G401.6 (cell line): ENCODE measurements at regions not wholly inside any gene's neighbourhood (a gene's known extent, or its start where the extent isn't known, plus 50 kb on each side); places are given as distances from the start of the nearest gene placed in this dataset.

Experiments used
- FAIRE-seq: peaks from 2 replicates; lab custom pipeline; 2012; peaks lifted over from hg19 to GRCh38; lab: Jason Lieb, UNC

GRCh38 chr21:27688773-27689172, 721.9 kb upstream of the ADAMTS5 start:
- peak; percentile 37 for FAIRE-seq

- FAIRE-seq, result no peak
Measured at GRCh38 chr21:27683292-27683691, 716.4 kb upstream of the ADAMTS5 start.

GRCh38 chr21:27681841-27682240, 715.0 kb upstream of the ADAMTS5 start:
- FAIRE-seq, result no peak

GRCh38 chr21:27681038-27681437, 714.1 kb upstream of the ADAMTS5 start:
- FAIRE-seq, result no peak

- FAIRE-seq, result no peak
Measured at GRCh38 chr21:27680181-27680580, 713.3 kb upstream of the ADAMTS5 start.

- no peak for FAIRE-seq
Measured at GRCh38 chr21:27678511-27678910, 711.6 kb upstream of the ADAMTS5 start.

GRCh38 chr21:27677546-27677945, 710.7 kb upstream of the ADAMTS5 start:
- no peak for FAIRE-seq

- no peak for FAIRE-seq
Measured at GRCh38 chr21:27675306-27675705, 708.4 kb upstream of the ADAMTS5 start.

GRCh38 chr21:27674041-27674615, 707.2 kb upstream of the ADAMTS5 start:
- no peak for FAIRE-seq

GRCh38 chr21:27673581-27673980, 706.7 kb upstream of the ADAMTS5 start:
- no peak for FAIRE-seq

- no peak for FAIRE-seq
Measured at GRCh38 chr21:27671207-27671606, 704.3 kb upstream of the ADAMTS5 start.

- no peak for FAIRE-seq
Measured at GRCh38 chr21:27653481-27653880, 686.6 kb upstream of the ADAMTS5 start.

- no peak for FAIRE-seq
Measured at GRCh38 chr21:27649762-27650161, 682.9 kb upstream of the ADAMTS5 start.

GRCh38 chr21:27649323-27649722, 682.4 kb upstream of the ADAMTS5 start:
- no peak for FAIRE-seq

GRCh38 chr21:27648560-27648959, 681.7 kb upstream of the ADAMTS5 start:
- FAIRE-seq, result no peak

- FAIRE-seq, result no peak
Measured at GRCh38 chr21:27647921-27648320, 681.0 kb upstream of the ADAMTS5 start.

- no peak for FAIRE-seq
Measured at GRCh38 chr21:27647401-27647800, 680.5 kb upstream of the ADAMTS5 start.

- FAIRE-seq, result no peak
Measured at GRCh38 chr21:27646691-27647090, 679.8 kb upstream of the ADAMTS5 start.

- no peak for FAIRE-seq
Measured at GRCh38 chr21:27646056-27646455, 679.2 kb upstream of the ADAMTS5 start.

- FAIRE-seq, result no peak
Measured at GRCh38 chr21:27645285-27645684, 678.4 kb upstream of the ADAMTS5 start.

GRCh38 chr21:27643326-27643725, 676.4 kb upstream of the ADAMTS5 start:
- FAIRE-seq, result no peak

- FAIRE-seq, result no peak
Measured at GRCh38 chr21:27639286-27639685, 672.4 kb upstream of the ADAMTS5 start.

- no peak for FAIRE-seq
Measured at GRCh38 chr21:27636656-27637055, 669.8 kb upstream of the ADAMTS5 start.

GRCh38 chr21:27633631-27634030, 666.7 kb upstream of the ADAMTS5 start:
- FAIRE-seq, result no peak

- no peak for FAIRE-seq
Measured at GRCh38 chr21:27631471-27631870, 664.6 kb upstream of the ADAMTS5 start.
